DMS79 treated with DMSO at 0.1 percent for 48 hours (cell line): ENCODE measurements at regions not wholly inside any gene's neighbourhood (a gene's known extent, or its start where the extent isn't known, plus 50 kb on each side); places are given as distances from the start of the nearest gene placed in this dataset.

ENCODE experiments used
- DNase-seq: peaks from one replicate; lab custom pipeline; 2025; lab: John Stamatoyannopoulos, UW

DNA sequence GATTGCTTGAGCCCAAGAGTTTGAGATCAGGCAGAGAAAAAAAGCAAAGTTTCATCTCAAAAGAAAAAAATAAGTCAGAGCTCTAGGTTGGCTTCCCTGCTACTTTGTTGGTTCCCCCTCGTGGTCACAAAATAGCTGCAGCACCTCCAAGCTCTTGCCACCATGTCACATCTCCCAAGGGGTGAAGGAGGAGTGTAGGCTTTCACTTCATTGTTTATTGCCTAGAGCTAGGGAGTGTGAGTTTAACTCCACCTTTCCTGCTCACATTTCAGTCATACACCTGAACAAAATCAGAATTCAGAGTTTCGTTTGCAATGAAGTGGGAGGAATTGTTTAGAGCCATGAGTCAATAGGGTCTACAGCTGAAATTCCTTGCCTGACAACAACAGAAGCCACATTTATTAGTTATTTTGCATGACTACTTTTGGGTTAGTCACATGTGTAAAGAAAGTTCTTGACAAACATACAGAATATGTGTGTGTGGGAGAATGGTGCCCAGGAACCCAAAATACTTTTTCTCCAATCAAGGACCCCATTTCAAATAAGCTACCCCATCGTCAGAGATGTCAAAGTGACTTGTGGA is 56.2 kb upstream of the UFL1 start:
- DNase-seq = no peak

DNA sequence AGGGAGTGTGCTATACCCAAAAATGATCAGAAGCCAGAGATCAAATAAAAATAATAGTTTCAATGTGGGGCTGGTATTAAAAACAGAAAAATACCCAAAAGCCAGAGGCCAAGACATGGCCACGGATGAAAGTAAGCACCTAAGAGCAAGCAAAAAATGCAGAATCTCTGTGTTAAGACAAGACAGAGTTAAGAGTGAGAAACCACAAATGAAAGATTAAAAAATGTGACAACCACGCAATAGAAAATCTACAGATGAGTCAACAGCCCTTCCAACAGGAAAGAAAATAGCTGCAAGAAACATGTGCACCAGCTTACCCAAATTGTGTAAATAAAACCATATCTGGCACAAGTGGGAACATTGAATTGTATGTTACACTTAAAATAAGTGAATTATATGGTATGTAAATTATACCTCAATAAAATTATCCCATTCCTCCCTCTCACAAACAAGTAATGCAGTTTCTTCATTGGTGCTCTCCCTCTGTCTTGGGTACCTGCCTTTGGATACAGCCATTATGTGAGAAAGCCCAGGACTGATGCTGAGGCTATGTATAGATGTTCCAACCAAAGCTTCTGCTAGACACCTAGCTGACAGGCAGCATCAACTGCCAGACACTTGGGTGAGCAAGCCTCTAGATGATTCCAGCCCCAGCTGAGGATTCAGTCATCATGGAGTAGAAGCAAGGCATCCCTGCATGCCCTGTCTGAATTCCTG is 55.3 kb upstream of the UFL1 start:
- no peak for DNase-seq

DNA sequence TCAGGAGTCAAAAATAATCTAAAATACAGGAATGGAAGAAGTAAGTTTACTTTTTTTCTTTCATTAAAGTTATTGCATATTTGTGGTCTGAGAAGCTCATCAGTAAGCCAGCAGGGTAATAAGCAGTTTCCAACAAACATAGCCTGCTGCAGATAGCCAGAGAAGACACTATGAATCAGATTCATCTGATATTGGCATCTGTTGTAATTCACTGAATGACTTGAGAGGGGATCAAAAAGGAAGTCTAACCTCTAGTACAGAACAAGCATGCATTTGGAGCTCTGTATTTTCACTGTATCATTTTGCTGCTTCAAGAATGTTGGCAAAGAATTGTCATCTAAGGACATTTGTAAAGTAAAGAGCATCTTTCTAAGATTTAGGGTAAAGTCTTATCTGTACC is 53.8 kb upstream of the UFL1 start:
- no peak for DNase-seq

DNA sequence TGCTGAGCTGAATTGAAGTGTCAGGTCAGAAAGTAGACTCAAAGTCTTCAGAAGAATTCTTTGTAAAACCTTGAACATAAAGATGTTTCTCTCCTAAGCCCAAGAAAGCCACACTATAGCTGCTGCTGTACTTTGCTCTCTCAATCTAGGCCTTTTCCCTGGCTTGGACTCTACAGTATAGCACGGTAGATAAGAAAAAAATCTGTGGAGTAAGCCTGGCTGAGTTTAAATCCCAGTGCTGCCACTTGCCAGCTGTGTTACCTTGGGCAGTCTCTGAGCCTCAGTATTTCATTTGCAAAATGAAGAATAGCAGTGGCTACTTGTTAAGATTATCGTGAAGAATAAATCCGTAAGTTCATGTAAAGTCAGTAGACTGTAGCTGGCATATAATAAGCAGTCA is 53.3 kb upstream of the UFL1 start:
- no peak for DNase-seq

DNA sequence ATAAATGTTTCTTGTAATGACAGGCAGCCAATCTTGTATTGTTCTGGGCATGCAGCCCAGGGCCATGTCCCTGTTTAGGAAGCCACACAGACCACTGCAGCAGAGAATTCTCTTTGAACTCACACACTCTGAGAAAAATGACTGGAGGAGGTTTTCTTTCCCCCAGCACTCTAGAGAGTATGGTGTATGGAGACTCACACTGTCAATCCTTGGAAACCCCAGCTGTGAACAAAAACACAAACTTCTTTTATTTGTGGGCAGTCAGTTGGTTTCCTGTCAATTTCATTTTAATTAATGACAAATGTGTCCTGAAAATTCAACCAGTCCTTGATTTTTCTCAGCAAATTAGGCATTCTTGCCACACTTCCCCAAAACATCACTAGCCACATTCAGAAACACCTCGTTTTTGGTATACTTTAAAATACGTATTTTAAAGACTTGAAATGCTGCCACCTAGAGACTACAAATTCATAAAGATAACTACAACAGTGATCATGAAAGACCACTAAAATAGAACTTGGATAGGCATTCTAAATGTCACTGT is 52.9 kb upstream of the UFL1 start:
- no peak for DNase-seq

DNA sequence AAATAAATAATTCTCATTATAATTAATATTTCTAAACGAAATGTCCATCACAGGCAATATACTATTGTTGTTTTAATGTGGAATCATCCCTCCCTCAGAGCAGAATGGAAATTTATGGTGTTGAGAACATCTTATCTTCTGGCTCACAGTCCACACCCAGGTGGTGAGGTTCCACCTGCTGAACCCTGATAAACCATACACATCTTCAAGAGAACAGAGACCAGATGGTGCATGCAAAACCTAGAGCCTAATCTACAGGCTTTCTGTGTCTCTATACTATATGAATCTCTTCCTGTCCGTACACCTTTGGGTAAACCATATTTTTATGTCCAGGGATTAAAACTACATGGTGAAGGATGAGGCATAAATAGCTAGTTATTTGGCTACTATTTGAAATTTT is 52.3 kb upstream of the UFL1 start:
- no peak for DNase-seq

DNA sequence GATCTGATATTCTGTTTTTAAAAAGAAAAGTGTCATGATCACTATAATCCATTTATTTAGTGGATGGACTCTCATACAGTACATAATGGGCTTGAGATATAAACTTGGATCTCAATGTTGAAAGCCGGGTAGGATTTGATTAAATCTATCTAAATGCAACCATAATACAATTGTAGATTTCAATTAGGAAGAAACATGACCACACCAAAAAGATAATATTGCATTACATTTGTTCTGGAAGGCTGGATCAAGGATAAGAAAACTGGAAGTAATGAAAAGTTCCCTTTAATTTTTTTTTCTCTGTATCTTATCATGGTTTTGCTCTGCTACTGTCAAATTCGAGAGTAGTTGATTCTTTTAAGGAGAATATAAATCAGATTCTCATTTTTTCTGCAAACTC is 51.3 kb upstream of the UFL1 start:
- no peak for DNase-seq
